Tongue (tissue), 1 donor: ENCODE measurements at regions not wholly inside any gene's neighbourhood (a gene's known extent, or its start where the extent isn't known, plus 50 kb on each side); places are given as distances from the start of the nearest gene placed in this dataset.
"Not testable (repeated sequence)": the region's sequence is repeated elsewhere in the genome, so short reads cannot be mapped to it uniquely, and the experiment has no call there.

Experiments
- DNase-seq: peaks from one replicate; pipeline ENCODE4 v3.0.0-alpha.2; 2015

DNA sequence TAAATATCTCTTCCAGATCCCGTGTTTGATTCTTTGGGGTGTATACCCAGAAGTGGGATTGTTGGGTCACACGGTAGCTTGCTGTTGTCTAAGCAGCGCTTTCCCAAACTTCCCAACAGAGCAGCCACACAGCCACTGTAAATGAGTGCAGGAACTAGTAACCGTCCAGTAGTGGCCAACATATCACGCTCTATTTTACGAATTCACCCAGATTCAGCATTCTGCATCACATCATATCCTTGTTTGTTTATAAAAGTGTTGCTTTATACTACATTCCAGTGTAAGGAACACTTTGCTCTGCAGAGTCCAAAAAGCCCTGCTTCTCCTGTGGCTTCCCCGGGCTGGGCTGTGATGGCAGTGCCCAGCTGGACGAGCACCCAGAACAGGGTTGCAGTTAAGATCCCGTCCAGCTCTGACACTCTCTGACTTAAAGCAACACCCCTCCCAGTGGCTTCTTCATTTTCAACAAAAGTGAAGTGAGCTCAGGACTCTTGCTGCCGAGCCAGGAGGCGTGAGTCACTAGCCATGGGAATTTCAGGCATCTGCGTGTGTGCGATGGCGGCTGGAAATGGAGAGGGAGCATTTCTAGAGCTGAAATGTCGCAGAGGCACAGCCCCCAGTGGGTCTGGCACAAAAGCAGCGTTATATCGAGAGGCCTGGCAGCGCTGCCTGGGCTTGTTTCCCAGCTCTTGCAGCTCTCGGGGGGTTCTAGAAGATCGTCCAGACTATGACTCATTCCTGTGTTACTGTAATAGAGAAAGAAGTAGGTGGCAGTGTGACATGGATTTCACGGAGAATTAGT is 216.3 kb upstream of the ECI2 start:
- peak; percentile 92 for DNase-seq

DNA sequence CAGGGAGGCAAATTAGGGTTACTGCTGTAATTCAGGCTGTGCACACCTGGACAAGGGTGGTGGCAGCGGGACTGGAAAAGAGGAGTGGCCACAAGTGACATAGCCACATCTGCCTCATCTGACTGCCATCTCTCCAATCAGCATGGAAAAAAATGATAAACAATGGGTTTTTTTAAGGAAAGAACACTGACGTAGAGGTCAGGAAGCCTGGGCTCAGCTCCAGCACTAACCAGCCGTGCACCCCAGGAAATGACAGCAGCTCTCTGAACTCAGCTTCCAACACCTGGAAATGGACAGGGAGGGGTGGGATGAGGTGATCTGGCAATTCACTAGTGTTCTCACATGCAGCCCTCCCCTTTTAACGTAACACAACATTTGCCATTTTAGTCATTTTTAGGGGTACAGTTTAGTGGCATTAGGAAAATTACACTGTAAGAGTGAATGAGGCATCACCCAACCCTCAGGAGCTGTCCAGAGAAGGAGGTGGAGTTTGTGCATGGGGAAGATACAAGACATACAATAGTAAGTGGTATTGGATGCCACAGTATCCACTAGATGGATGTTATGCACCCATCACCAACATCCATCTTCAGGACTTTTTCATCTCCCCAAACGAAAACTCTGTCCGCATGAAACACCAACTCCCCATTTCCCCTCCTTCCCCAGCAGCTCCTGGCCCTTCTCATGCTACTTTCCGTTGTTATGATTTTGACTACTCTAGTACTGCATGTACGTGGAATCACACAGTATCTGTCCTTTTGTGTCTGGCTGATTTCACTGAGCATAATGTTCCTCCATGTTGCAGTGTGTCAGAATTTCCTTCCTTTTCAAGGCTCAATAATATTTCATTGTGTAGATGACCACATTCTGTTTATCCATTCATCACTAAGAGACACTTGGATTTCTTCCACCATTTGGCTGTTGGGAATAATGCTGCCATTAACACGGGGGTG is 215.5 kb upstream of the ECI2 start:
- peak; percentile 51 for DNase-seq

DNA sequence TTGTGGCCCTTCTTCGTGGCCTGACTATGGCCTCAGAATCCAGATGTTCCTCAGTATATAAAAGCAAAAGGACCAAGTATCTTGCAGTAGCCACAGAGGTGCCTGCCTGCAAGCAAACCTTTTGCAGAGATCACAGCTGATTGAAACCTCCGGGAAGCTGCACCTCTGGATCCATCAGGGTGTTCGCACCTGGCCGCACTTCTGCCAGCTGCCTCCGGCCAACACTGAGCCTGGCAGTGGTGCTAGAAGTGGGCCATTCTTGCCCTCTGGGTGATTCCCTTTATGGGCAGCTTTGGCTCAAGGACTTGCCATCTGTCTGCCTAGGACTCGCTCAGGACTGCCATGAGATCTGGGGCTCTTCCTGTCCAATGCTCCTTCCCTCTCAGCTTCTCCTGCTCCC is 214.6 kb upstream of the ECI2 start:
- no peak for DNase-seq

DNA sequence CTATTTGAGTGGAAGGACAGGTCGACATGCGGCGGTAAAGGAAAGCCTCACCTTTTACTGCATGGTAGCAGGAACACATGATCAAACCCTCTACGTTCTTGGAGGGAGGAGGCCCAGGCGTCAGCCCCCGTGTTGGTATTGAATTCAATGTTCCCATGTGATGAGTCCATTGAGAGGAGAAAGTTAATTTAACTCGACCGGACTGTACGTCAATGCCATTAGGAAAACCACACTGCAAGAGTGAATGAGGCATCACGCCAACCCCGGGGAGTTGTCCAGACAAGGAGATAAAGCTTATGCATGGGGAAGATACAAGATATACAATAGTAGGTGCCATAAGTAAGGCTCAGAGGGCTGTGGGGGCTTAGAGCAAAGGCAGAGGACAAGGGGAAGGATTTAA is 213.9 kb upstream of the ECI2 start:
- no peak for DNase-seq

DNA sequence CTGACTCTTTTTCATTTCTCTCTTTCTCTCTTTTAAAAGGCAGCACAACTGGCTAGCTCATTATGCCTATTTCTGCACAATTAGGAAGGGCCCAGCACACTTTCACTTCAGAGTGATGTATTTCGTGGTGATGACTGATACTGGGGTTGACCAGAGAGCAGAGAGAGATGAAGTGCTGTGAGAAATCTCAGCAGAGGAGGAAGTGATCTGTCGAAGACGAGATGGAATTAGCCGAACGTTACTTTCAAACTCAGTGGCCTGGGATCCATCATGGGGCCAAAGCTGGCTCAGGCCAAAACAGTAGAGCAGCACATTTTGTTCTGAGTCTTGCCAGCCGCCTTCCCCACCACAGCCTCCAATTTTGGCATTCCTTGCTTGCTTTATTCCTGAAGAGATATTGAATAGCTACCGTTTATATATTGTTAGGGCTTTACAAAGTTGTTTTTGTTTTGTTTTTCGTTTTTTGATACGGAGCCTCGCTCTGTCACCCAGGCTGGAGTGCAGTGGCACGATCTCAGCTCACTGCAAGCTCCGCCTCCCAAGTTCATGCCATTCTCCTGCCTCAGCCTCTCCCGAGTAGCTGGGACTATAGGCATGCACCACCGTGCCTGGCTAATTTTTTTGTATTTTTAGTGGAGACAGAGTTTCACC is 213.2 kb upstream of the ECI2 start:
- no peak for DNase-seq

GRCh38 chr6:4347877-4348276 is 212.5 kb upstream of the ECI2 start:
- no peak for DNase-seq

DNA sequence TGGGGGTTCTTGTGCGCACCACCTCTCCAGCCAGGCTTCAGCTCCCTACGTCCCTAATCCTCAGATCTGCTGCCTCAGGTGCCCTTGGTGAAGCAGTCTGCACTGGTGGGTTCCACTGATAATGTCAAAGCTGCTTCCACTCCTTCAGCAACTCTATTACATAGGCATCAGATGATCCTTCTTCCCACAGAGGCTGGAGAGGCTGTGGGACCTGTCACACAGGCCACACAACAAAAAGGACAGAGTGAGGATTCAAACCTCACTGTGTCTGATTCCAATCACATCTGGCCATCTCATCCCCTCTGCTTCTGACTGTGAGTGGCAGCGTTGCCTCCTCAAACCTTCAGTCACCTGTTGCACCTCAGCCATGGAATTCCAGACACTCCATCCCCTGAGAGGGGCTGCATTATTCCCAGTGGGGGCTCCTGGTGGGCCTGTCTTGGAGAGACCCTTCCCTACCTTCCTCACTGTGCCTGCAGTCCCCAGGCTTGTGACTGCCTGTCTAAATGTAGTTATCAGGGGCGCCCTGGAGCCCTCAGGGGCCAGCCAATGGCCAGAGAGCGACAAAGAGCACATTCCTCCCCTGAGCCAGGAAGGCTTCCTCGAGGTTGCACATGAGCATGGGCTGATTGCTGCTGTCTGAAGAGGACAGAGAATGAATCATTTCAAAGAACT is 211.4 kb upstream of the ECI2 start:
- no peak for DNase-seq

- DNase-seq = no peak
Measured at GRCh38 chr6:4345543-4345942, 210.2 kb upstream of the ECI2 start.

DNA sequence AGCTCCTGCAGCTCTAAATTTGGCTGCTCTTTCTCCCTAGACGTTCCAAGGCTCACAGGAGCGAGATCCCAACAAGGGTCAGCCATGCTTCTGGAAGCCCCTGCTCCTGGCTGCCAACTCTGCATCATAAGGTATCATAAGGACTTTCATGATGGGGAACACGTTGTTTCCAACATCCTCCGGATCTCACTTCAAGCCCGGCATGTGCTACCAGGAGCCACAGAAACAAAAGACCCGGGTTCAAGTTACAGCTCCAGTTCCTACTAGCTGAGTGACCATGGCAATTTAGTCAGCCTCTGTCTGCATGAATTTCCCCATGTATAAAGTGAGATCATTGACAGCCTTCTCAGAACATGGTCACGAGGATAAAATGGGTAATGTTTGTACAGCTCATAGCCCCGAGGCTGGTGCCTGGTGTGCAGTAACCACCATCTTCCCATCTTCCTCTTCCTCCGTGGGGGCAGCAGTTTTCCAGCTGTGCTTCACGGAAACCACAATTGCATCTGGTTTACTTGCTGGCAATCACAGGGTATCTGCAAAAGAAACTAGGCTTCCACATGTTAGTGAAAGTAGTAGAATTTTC is 209.0 kb upstream of the ECI2 start:
- no peak for DNase-seq

DNA sequence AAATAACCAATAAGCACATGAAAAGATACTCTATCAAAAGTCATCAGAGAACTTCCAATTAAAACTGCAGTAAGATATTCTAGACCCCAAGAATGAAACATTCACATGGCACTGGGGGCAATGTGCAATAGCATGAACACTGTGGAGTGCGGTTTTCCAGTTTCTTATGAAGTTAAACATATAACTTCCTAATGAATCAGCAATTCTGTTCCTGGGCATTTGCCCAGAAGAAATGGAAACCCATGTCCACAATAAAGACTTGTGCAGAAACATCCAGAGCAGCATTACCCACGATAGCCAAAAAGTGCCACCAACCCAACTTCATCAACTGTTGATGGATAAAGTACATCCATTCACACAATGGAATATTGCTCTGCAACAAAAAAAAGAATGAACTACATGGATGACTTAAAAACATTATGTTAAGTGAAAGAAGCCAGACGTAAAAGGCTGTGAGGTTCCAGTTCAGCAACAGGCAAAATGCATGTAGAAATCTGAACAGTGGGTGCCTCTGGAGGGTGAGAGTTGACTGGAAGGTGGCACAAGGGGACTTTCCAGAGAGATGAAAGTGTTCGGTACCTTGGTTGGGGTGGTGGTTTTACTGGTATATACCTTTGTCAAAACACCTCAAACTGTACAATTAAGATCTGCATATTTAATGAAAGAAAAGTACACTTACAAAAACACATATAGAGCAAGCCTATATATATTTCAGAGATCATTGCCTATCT is 207.2 kb upstream of the ECI2 start:
- no peak for DNase-seq

DNA sequence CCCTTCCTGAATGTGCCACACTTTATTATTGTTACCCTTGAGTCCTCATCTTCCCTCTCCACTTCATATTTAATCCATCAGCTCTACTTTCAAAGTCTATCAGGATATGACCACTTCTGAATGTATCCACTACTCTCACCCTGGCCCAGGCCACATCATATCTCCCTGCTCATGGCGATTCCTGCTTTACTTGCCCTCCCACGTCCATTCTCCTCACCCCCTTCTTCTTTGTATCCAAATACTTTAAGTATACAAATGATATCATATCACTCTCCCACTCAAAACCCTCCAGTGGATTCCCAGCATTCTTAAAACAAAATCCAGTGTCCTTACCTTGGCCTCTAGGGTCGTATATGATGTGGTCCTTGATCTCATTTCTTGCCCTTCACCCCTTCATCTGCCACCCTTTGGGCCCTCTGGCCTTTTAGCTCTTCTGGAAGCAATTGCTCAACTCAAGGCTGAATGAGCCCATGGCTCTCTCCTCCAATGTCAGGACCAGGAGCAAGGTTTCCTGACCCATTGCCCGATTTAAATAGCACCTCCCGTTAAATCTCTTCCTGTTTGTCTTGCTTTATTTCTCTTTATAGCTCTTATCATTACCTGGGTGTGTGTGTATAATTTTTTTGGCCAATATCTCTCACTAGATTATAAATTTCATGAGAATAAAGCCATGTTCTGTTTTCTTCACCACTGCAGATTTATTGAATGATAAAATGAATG is 205.9 kb upstream of the ECI2 start:
- no peak for DNase-seq

GRCh38 chr6:4340544-4340943 is 205.2 kb upstream of the ECI2 start:
- DNase-seq = no peak

GRCh38 chr6:4338884-4339283 is 203.5 kb upstream of the ECI2 start:
- DNase-seq = no peak

DNA sequence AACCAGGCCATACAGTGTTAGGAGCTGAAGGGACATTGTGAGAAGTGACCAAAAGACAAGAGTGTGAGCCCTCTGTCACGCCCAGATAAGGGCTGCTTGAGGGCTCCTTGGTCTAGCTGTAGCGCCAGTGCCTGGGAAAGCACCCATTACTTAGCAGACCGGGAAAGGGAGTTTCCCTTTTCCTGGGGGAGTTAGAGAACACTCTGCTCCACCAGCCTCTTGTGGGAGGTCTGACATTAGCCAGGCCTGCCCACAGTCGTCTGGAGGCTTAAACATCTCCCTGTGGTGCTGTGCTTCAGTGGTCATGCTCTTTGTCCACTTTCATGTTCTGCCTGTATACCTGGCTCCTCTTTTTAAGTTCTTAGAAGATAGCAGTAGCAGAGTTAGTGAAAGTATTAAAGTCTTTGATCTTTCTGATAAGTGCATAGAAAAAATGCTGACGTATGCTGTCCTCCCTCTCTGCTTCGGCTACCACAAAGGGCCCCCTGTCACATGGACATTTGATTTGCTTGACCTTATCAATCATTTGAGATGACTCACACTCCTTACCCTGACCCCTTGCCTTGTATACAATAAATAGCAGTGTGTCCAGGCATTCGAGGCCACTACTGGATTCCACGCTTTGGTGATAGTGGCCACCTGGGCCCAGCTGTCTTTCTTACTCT is 201.5 kb upstream of the ECI2 start:
- no peak for DNase-seq

DNA sequence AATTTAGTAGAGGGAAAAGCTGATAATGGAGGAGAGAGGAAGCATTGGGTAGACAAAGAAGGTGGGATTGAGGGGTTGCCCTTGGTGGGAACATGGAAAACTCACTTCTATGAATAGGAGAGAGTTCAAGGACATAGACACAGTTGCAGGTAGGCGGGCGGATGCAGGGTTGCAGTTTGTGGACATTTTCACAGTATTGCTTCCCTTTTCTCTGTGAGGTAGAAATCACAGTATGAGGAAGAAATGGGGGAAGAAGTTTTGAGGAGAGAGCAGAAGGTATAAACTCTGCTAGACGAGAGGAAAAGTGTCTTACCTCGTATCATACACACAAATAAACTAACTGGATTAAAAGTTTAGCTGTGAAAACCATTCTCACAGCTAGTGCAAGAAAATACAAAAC is 200.7 kb upstream of the ECI2 start:
- no peak for DNase-seq

DNA sequence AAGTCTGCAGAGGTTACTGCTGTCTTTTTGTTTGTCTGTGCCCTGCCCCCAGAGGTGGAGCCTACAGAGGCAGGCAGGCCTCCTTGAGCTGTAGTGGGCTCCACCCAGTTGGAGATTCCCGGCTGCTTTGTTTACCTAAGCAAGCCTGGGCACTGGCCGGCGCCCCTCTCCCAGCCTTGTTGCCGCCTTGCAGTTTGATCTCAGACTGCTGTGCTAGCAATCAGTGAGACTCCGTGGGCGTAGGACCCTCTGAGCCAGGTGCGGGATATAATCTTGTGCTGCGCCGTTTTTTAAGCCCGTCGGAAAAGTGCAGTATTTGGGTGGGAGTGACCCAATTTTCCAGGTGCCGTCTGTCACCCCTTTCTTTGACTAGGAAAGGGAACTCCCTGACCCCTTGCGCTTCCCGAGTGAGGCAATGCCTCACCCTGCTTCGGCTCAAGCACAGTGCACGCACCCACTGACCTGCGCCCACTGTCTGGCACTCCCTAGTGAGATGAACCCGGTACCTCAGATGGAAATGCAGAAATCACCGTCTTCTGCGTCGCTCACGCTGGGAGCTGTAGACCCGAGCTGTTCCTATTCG is 198.9 kb upstream of the ECI2 start:
- DNase-seq = not testable (repeated sequence)

DNA sequence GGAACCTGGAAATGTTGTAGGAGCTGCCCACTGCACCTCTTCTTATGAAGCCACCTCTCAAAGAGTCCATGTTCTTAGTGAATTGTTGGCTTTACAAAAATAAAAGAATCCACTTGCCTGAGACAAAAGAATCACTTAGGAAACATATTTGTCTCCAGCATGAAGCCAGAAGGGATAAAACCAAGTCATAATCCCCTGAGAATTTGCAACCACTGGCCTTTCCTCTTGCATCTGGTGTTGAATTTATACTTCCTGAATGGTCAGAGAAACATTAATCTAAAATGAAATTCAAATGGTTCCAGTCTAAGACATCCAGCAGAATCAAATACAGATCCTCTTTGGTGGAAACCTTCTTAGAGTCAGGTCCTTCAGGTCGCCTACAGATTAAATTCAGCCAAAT is 192.5 kb upstream of the ECI2 start:
- DNase-seq = no peak

- DNase-seq = no peak
Measured at GRCh38 chr6:4324746-4325145, 189.4 kb upstream of the ECI2 start.

DNA sequence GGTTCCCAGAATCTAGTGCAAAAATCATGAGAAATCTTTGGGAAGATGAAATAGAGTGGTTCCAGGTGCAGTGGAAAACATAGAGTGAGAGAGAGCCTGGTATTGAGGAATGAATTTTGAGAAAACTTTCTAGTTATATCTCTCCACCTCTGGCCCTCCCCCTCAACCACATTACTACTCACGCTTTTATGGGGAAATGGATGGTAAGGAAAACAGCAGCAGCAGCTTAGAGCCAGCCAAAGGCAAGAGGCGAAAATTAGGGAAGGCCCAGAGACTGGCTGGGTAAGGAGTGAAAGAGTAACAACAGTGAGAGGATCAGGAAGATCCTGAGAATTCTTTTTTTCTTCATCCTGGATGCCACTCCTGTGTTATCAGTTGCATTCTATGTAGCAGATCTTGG is 187.9 kb upstream of the ECI2 start:
- DNase-seq = no peak
